NT2/D1 (cell line): ENCODE measurements at regions not wholly inside any gene's neighbourhood (a gene's known extent, or its start where the extent isn't known, plus 50 kb on each side); places are given as distances from the start of the nearest gene placed in this dataset.

Experiments used
- SUZ12 ChIP-seq: IDR thresholded peaks from 2 replicates; pipeline ENCODE4 v1.6.1; 2011; ENCODE audit not compliant: insufficient read length, insufficient read depth; ENCODE audit errors: extremely low read depth
- YY1 ChIP-seq: IDR thresholded peaks from 2 replicates; pipeline ENCODE4 v1.6.1; 2011; ENCODE audit not compliant: insufficient read length, insufficient read depth
- ZNF274 ChIP-seq: IDR thresholded peaks from 2 replicates; pipeline ENCODE4 v1.6.1; 2011; ENCODE audit warnings: mild to moderate bottlenecking, low read depth, low read length

DNA sequence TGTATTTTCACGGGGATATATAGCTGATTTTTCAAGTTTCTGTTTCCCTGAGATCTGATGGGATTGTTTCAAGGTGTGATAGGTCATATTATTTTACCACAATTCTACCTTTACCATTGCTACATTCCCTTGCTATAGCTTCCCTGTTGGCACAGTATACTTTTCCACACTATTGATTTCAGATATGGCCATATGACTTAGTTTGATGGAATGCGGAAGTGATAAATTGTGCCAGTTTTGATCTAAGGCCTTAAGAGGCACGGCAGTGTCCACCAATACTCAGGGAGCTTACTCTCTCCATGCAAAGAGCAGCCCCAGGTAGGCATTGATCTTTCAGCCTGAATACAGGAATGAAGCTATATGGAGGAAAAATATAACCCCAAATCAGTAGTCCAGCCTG is 315.7 kb downstream of the SLC16A7 start:
- TF ChIP-seq SUZ12 (no peak), ZNF274 (no peak), YY1 (no peak)
